ENCODE measurements at regions not wholly inside any gene's neighbourhood (a gene's known extent, or its start where the extent isn't known, plus 50 kb on each side); places are given as distances from the start of the nearest gene placed in this dataset.
"Not testable (repeated sequence)": the region's sequence is repeated elsewhere in the genome, so short reads cannot be mapped to it uniquely, and the experiment has no call there.

GRCh38 chr17:31798205-31798724 lies 60.8 kb downstream of the COPRS start:
- no peak overlapping the region for H3K4me3 Mint-ChIP-seq
- no peak overlapping the region for H3K27ac Mint-ChIP-seq (ENCODE audit: unreplicated experiment)
- no peak for TF ChIP-seq CTCF (conservative IDR thresholded peaks at IDR 0.05)
- no peaks in the 10 kb centered on the region for H3K27me3 Mint-ChIP-seq (ENCODE audit: low read depth)
- no peak for DNase-seq (ENCODE audit: low read depth, low spot score)
- no peaks in the 10 kb centered on the region for H3K36me3 Mint-ChIP-seq (ENCODE audit: low read depth)
- peaks cover 12% of the 10 kb centered on the region for H3K4me1 Mint-ChIP-seq
- no peaks in the 10 kb centered on the region for H3K9me3 Mint-ChIP-seq

- peaks cover 12% of the 10 kb centered on the region for H3K4me1 Mint-ChIP-seq
- not testable (repeated sequence) for H3K4me3 Mint-ChIP-seq; H3K27ac Mint-ChIP-seq (ENCODE audit: unreplicated experiment); H3K27me3 Mint-ChIP-seq (ENCODE audit: low read depth); H3K36me3 Mint-ChIP-seq (ENCODE audit: low read depth); H3K9me3 Mint-ChIP-seq; DNase-seq (ENCODE audit: low read depth, low spot score)
Observed at GRCh38 chr17:31795941-31796340, 63.1 kb downstream of the COPRS start.

GRCh38 chr17:31794111-31794510 lies 64.9 kb downstream of the COPRS start:
- Mint-ChIP-seq H3K4me1 (peaks cover 12% of the 10 kb centered on the region), H3K27ac (ENCODE audit: unreplicated experiment) (no peak overlapping the region), H3K9me3 (no peaks in the 10 kb centered on the region), H3K4me3 (no peak overlapping the region), H3K36me3 (ENCODE audit: low read depth) (no peaks in the 10 kb centered on the region), H3K27me3 (ENCODE audit: low read depth) (peaks cover 2% of the 10 kb centered on the region)
- no peak for TF ChIP-seq CTCF (conservative IDR thresholded peaks at IDR 0.05)
- no peak for DNase-seq (ENCODE audit: low read depth, low spot score)

- not testable (repeated sequence) for H3K27me3 Mint-ChIP-seq (ENCODE audit: low read depth); H3K36me3 Mint-ChIP-seq (ENCODE audit: low read depth); DNase-seq (ENCODE audit: low read depth, low spot score); H3K27ac Mint-ChIP-seq (ENCODE audit: unreplicated experiment); H3K4me3 Mint-ChIP-seq; H3K9me3 Mint-ChIP-seq
- H3K4me1 Mint-ChIP-seq: peaks cover 12% of the 10 kb centered on the region
Observed at GRCh38 chr17:31793634-31794033, 65.4 kb downstream of the COPRS start.

GRCh38 chr17:31792007-31792585 lies 66.9 kb downstream of the COPRS start:
- H3K36me3 Mint-ChIP-seq (ENCODE audit: low read depth): no peaks in the 10 kb centered on the region
- peaks cover 5% of the 10 kb centered on the region for H3K4me1 Mint-ChIP-seq
- H3K9me3 Mint-ChIP-seq: no peaks in the 10 kb centered on the region
- no peak overlapping the region for H3K27ac Mint-ChIP-seq (ENCODE audit: unreplicated experiment)
- no peak overlapping the region for H3K4me3 Mint-ChIP-seq
- TF ChIP-seq CTCF (conservative IDR thresholded peaks at IDR 0.05): no peak
- DNase-seq (ENCODE audit: low read depth, low spot score): no peak
- peaks cover 2% of the 10 kb centered on the region for H3K27me3 Mint-ChIP-seq (ENCODE audit: low read depth)

- no peaks in the 10 kb centered on the region for H3K36me3 Mint-ChIP-seq (ENCODE audit: low read depth)
- H3K4me3 Mint-ChIP-seq: no peak overlapping the region
- no peaks in the 10 kb centered on the region for H3K4me1 Mint-ChIP-seq
- H3K27ac Mint-ChIP-seq (ENCODE audit: unreplicated experiment): no peak overlapping the region
- H3K9me3 Mint-ChIP-seq: no peaks in the 10 kb centered on the region
- no peak for DNase-seq (ENCODE audit: low read depth, low spot score)
- H3K27me3 Mint-ChIP-seq (ENCODE audit: low read depth): peaks cover 2% of the 10 kb centered on the region
- TF ChIP-seq CTCF (conservative IDR thresholded peaks at IDR 0.05): no peak
Observed at GRCh38 chr17:31789707-31790505, 69.1 kb downstream of the COPRS start.
